ENCODE measurements at regions not wholly inside any gene's neighbourhood (a gene's known extent, or its start where the extent isn't known, plus 50 kb on each side); places are given as distances from the start of the nearest gene placed in this dataset.

DNA sequence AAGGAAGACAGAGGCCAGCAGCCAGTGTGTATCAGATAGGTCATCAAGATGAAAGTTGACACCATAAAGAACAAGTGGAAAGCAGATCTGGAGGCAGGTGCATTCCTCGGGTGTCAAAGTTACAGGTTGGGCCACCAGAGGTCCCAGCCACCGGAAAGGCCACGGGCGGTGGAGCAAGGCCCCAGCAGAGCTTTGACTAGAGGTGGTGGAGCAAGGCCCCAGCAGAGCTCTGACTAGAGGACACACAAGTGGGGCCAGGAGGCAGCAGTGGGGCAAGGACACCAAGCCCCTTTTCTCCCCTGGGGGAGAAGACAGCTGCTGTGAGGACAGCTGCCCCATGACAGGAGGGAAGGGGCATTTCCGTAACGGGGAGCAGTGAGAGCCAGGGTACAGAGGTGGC, 115.1 kb downstream of the GYPC start:
- intact Hi-C loops (cut with micrococcal nuclease) = no loop called here
- peak overlapping the region in 1 of 10 donors; percentile 26 for H3K4me3 Mint-ChIP-seq
- H3K4me1 Mint-ChIP-seq = peaks cover 24 to 56% (median 40%) of the 10 kb centered on the region in 7 donors

GRCh38 chr2:126771501-126772195, 115.7 kb downstream of the GYPC start:
- Histone ChIP-seq H3K36me3 (ENCODE audit: control insufficient read depth in 2 of 3, insufficient read depth in 3 of 3, low read length in 3 of 3) (no peaks in the 10 kb centered on the region), H3K27ac (ENCODE audit: low read depth, low read length) (no peak overlapping the region), H3K27me3 (ENCODE audit: control insufficient read depth in 2 of 2, insufficient read depth in 2 of 2, low read length in 2 of 2) (no peaks in the 10 kb centered on the region), H3K4me3 (ENCODE audit: low read length) (no peak overlapping the region), H3K9me3 (ENCODE audit: control insufficient read depth in 2 of 3, low read length in 3 of 3) (no peaks in the 10 kb centered on the region), H3K4me1 (ENCODE audit: control insufficient read depth in 2 of 2, insufficient read depth in 2 of 2, low read length in 2 of 2) (no peaks in the 10 kb centered on the region)
- H3K27me3 Mint-ChIP-seq = peaks cover 0 to 40% (median 0%) of the 10 kb centered on the region in 5 donors
- ATAC-seq (no peak), DNase-seq (no peak)
- peaks cover 22 to 53% (median 35%) of the 10 kb centered on the region in 7 donors for H3K4me1 Mint-ChIP-seq
- no peak overlapping the region for H3K4me3 Mint-ChIP-seq
- no peaks in the 10 kb centered on the region for H3K9me3 Mint-ChIP-seq
- ChIA-PET CTCF (no interaction called here), POLR2A (no interaction called here)
- H3K27ac Mint-ChIP-seq = peak overlapping the region in 5 of 9 donors; percentile 18 to 86 (median 63)
- intact Hi-C loops (cut with micrococcal nuclease) = no loop called here
- H3K36me3 Mint-ChIP-seq = no peaks in the 10 kb centered on the region

More for the DNA sequence above, 115.1 kb downstream of the GYPC start:
- ChIA-PET CTCF (no interaction called here), POLR2A (no interaction called here)
- Mint-ChIP-seq H3K27me3 (peaks cover 0 to 44% (median 0%) of the 10 kb centered on the region in 5 donors), H3K9me3 (no peaks in the 10 kb centered on the region), H3K36me3 (no peaks in the 10 kb centered on the region), H3K27ac (peak overlapping the region in 4 of 9 donors; percentile 18 to 86 (median 73))
- H3K4me1 ChIP-seq (ENCODE audit: control insufficient read depth in 2 of 2, insufficient read depth in 2 of 2, low read length in 2 of 2) = no peaks in the 10 kb centered on the region
- no peak overlapping the region for H3K4me3 ChIP-seq (ENCODE audit: low read length)
- H3K9me3 ChIP-seq (ENCODE audit: control insufficient read depth in 2 of 3, low read length in 3 of 3) = no peaks in the 10 kb centered on the region
- H3K27me3 ChIP-seq (ENCODE audit: control insufficient read depth in 2 of 2, insufficient read depth in 2 of 2, low read length in 2 of 2) = no peaks in the 10 kb centered on the region
- ATAC-seq (no peak), DNase-seq (no peak)
- no peak overlapping the region for H3K27ac ChIP-seq (ENCODE audit: low read depth, low read length)
- H3K36me3 ChIP-seq (ENCODE audit: control insufficient read depth in 2 of 3, insufficient read depth in 3 of 3, low read length in 3 of 3) = no peaks in the 10 kb centered on the region

GRCh38 chr2:126774290-126774689, 118.3 kb downstream of the GYPC start:
- H3K4me1 ChIP-seq (ENCODE audit: control insufficient read depth in 2 of 2, insufficient read depth in 2 of 2, low read length in 2 of 2) = no peaks in the 10 kb centered on the region
- H3K27ac ChIP-seq (ENCODE audit: low read depth, low read length) = no peak overlapping the region
- H3K4me3 ChIP-seq (ENCODE audit: low read length) = no peak overlapping the region
- H3K4me1 Mint-ChIP-seq = peaks cover 24 to 45% (median 29%) of the 10 kb centered on the region in 7 donors
- H3K4me3 Mint-ChIP-seq = peak overlapping the region in 1 of 10 donors; percentile 43
- no peaks in the 10 kb centered on the region for H3K9me3 Mint-ChIP-seq
- intact Hi-C loops (cut with micrococcal nuclease) = no loop called here
- H3K27ac Mint-ChIP-seq = peak overlapping the region in 3 of 9 donors; percentile 17 to 70 (median 21)
- DNase-seq (no peak), ATAC-seq (no peak)
- ChIA-PET POLR2A (no interaction called here), CTCF (interaction anchor here (0.6 to 1.2 kb wide), 2 partner anchors 33 to 246 kb away, joined by 5 to 8 read pairs; no protein-coding TSS in a partner anchor)
- H3K36me3 ChIP-seq (ENCODE audit: control insufficient read depth in 2 of 3, insufficient read depth in 3 of 3, low read length in 3 of 3) = no peaks in the 10 kb centered on the region
- H3K27me3 ChIP-seq (ENCODE audit: control insufficient read depth in 2 of 2, insufficient read depth in 2 of 2, low read length in 2 of 2) = no peaks in the 10 kb centered on the region
- peaks cover 0 to 32% (median 0%) of the 10 kb centered on the region in 5 donors for H3K27me3 Mint-ChIP-seq
- H3K36me3 Mint-ChIP-seq = no peaks in the 10 kb centered on the region
- H3K9me3 ChIP-seq (ENCODE audit: control insufficient read depth in 2 of 3, low read length in 3 of 3) = no peaks in the 10 kb centered on the region

- ATAC-seq (no peak), DNase-seq (no peak)
- H3K9me3 Mint-ChIP-seq = no peaks in the 10 kb centered on the region
- Histone ChIP-seq H3K4me1 (ENCODE audit: control insufficient read depth in 2 of 2, insufficient read depth in 2 of 2, low read length in 2 of 2) (no peaks in the 10 kb centered on the region), H3K9me3 (ENCODE audit: control insufficient read depth in 2 of 3, low read length in 3 of 3) (no peaks in the 10 kb centered on the region), H3K27ac (ENCODE audit: low read depth, low read length) (no peak overlapping the region), H3K4me3 (ENCODE audit: low read length) (no peak overlapping the region), H3K36me3 (ENCODE audit: control insufficient read depth in 2 of 3, insufficient read depth in 3 of 3, low read length in 3 of 3) (no peaks in the 10 kb centered on the region), H3K27me3 (ENCODE audit: control insufficient read depth in 2 of 2, insufficient read depth in 2 of 2, low read length in 2 of 2) (no peaks in the 10 kb centered on the region)
- CTCF ChIA-PET = interaction anchor here (1.2 kb wide), 1 partner anchor 246 kb away, joined by 8 read pairs; no protein-coding TSS in a partner anchor
- POLR2A ChIA-PET = interaction anchor here (0.6 kb wide), 2 partner anchors 12 to 243 kb away, joined by 3 to 5 read pairs; no protein-coding TSS in a partner anchor
- intact Hi-C loops (cut with micrococcal nuclease) = loop anchor here in 1 of 2 donors (5.0 kb wide), 1 partner anchor 72 kb away; no protein-coding TSS in a partner anchor
- H3K27ac Mint-ChIP-seq = peak overlapping the region in 6 of 9 donors; percentile 34 to 95 (median 70)
- peaks cover 0 to 29% (median 0%) of the 10 kb centered on the region in 5 donors for H3K27me3 Mint-ChIP-seq
- peak overlapping the region in 2 of 10 donors; percentile 94 for H3K4me3 Mint-ChIP-seq
- H3K36me3 Mint-ChIP-seq = no peaks in the 10 kb centered on the region
- peaks cover 19 to 40% (median 24%) of the 10 kb centered on the region in 7 donors for H3K4me1 Mint-ChIP-seq
Measured at GRCh38 chr2:126774761-126775160, 118.8 kb downstream of the GYPC start.

DNA sequence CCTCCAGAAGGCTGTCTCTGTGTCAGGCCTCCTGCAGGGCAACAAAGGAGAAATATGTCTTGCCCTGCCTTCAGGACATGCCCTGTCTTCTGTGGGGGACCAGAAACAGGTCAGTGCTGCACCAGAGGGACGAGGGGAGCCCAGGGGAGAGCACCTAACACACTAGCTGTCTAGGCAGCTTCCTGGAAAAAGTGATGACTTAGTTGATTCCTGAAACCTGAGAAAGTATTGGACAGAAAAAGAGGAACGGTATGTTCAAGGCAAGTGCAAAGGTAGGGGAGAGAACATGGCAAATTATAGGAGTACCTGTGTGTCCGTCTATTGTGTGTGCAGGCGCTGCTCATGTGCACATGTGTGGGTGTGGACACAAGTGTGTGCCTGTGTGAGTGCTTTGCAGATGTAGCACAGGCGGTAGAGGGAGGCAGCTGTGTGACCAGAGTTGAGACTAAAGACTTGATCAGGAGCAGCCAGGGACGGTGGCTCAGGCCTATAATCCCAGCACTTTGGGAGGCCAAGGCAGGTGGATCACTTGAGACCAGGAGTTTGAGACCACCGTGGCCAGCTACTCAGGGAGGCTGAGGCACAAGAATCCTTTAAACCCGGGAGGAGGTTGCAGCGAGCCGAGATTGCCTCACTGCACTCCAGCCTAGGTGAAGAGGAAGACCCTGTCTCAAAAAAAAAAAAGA, 119.5 kb downstream of the GYPC start:
- Histone ChIP-seq H3K27me3 (ENCODE audit: control insufficient read depth in 2 of 2, insufficient read depth in 2 of 2, low read length in 2 of 2) (no peaks in the 10 kb centered on the region), H3K4me3 (ENCODE audit: low read length) (no peak overlapping the region), H3K9me3 (ENCODE audit: control insufficient read depth in 2 of 3, low read length in 3 of 3) (no peaks in the 10 kb centered on the region), H3K36me3 (ENCODE audit: control insufficient read depth in 2 of 3, insufficient read depth in 3 of 3, low read length in 3 of 3) (no peaks in the 10 kb centered on the region), H3K27ac (ENCODE audit: low read depth, low read length) (no peak overlapping the region), H3K4me1 (ENCODE audit: control insufficient read depth in 2 of 2, insufficient read depth in 2 of 2, low read length in 2 of 2) (no peaks in the 10 kb centered on the region)
- intact Hi-C loops (cut with micrococcal nuclease) = loop anchor here in 1 of 2 donors (5.0 kb wide), 1 partner anchor 73 kb away; no protein-coding TSS in a partner anchor
- peak overlapping the region; percentile 85 to 98 (median 92) for H3K4me3 Mint-ChIP-seq
- ChIA-PET CTCF (interaction anchor here (1.2 to 2.1 kb wide), 2 partner anchors 13 to 247 kb away, joined by 7 to 8 read pairs; no protein-coding TSS in a partner anchor), POLR2A (interaction anchor here (0.6 kb wide), 2 partner anchors 13 to 243 kb away, joined by 3 to 5 read pairs; no protein-coding TSS in a partner anchor)
- H3K27ac Mint-ChIP-seq = peak overlapping the region; percentile 47 to 95 (median 77)
- no peak for DNase-seq
- H3K4me1 Mint-ChIP-seq = peaks cover 15 to 34% (median 22%) of the 10 kb centered on the region in 7 donors
- ATAC-seq = no peak
- peaks cover 0 to 29% (median 0%) of the 10 kb centered on the region in 5 donors for H3K27me3 Mint-ChIP-seq
- no peaks in the 10 kb centered on the region for H3K36me3 Mint-ChIP-seq
- H3K9me3 Mint-ChIP-seq = no peaks in the 10 kb centered on the region

DNA sequence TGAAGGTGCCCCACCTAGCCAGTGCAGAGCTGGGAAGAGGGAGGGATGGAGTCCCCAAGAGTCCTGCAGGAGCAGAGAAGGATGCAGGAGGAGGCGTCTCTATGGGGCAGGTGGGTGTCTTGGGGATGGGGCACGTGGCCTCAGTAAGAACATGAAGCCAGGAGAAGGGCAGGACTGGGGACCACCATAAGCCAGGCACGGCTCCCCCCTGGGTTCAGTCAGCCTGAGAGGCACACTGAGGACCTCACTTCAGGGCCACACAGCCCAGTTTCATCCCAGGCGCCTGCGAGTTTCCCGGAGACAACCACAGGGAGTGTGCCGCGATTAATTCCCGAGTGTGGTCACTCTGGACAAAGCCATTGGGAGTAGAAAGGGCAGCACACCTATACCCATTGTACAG, 120.3 kb downstream of the GYPC start:
- Mint-ChIP-seq H3K4me1 (peaks cover 15 to 27% (median 18%) of the 10 kb centered on the region in 7 donors), H3K27me3 (peaks cover 0 to 23% (median 0%) of the 10 kb centered on the region in 5 donors), H3K4me3 (peak overlapping the region; percentile 85 to 98 (median 92)), H3K36me3 (no peaks in the 10 kb centered on the region), H3K9me3 (no peaks in the 10 kb centered on the region), H3K27ac (peak overlapping the region; percentile 23 to 95 (median 71))
- Histone ChIP-seq H3K4me3 (ENCODE audit: low read length) (no peak overlapping the region), H3K27me3 (ENCODE audit: control insufficient read depth in 2 of 2, insufficient read depth in 2 of 2, low read length in 2 of 2) (no peaks in the 10 kb centered on the region), H3K36me3 (ENCODE audit: control insufficient read depth in 2 of 3, insufficient read depth in 3 of 3, low read length in 3 of 3) (no peaks in the 10 kb centered on the region), H3K4me1 (ENCODE audit: control insufficient read depth in 2 of 2, insufficient read depth in 2 of 2, low read length in 2 of 2) (no peaks in the 10 kb centered on the region), H3K9me3 (ENCODE audit: control insufficient read depth in 2 of 3, low read length in 3 of 3) (no peaks in the 10 kb centered on the region), H3K27ac (ENCODE audit: low read depth, low read length) (no peak overlapping the region)
- intact Hi-C loops (cut with micrococcal nuclease) = loop anchor here (1.0 to 5.0 kb wide), 3 partner anchors 14 to 197 kb away; no protein-coding TSS in a partner anchor
- DNase-seq (no peak), ATAC-seq (no peak)
- ChIA-PET CTCF (interaction anchor here (0.8 to 4.2 kb wide), 11 partner anchors 14 to 416 kb away, joined by 3 to 82 read pairs (median 6); partner anchors contain the start of gene GYPC), POLR2A (interaction anchor here (1.2 to 1.7 kb wide), 5 partner anchors 14 to 248 kb away, joined by 4 to 12 read pairs (median 6); no protein-coding TSS in a partner anchor)

Measured in naive thymus-derived CD4-positive, alpha-beta T cell (primary cell).